ENCODE measurements at regions not wholly inside any gene's neighbourhood (a gene's known extent, or its start where the extent isn't known, plus 50 kb on each side); places are given as distances from the start of the nearest gene placed in this dataset.

GRCh38 chr2:40967451-40967850 is 515.6 kb upstream of the SLC8A1 start:
- no peak for TF ChIP-seq CTCF (conservative IDR thresholded peaks at IDR 0.05; ENCODE audit: low read depth, low read length)
- TF ChIP-seq EZH2 (IDR thresholded peaks at IDR 0.05; ENCODE audit: borderline replicate concordance, low read depth, low read length, poor library complexity, severe bottlenecking): no peak

All from A673 (cell line).